Neural cell (in vitro differentiated cells): ENCODE measurements at regions not wholly inside any gene's neighbourhood (a gene's known extent, or its start where the extent isn't known, plus 50 kb on each side); places are given as distances from the start of the nearest gene placed in this dataset.

Experiments
- H2AFZ ChIP-seq: fragments of 200-600, 300-800 bp; sonication (generic), shearing (Covaris generic); 2 replicates; pipeline ENCODE4 v1.6.0; 2014; ENCODE audit warnings: low read depth, mild to moderate bottlenecking, antibody characterized with exemption, low read length, moderate library complexity
- H3F3A ChIP-seq: fragments of 200-600 bp; shearing (Covaris generic); 2 replicates; pipeline ENCODE4 v1.6.1; 2016; ENCODE audit warnings: mild to moderate bottlenecking, moderate library complexity, mixed read lengths, antibody characterized with exemption, low read length; ENCODE audit not compliant: insufficient read depth, poor library complexity, severe bottlenecking
- H3K27ac ChIP-seq: fragments of 200-600, 300-800 bp; sonication (generic), shearing (Covaris generic); 2 replicates; pipeline ENCODE4 v1.5.1; 2014; ENCODE audit warnings: mild to moderate bottlenecking, low read length, moderate library complexity
- H3K27me3 ChIP-seq: fragments of 300-800, 200-600 bp; sonication (generic), shearing (Covaris generic); 2 replicates; pipeline ENCODE4 v1.6.0; 2014; ENCODE audit warnings: mild to moderate bottlenecking, low read depth, low read length, moderate library complexity; ENCODE audit not compliant: insufficient read depth
- H3K36me3 ChIP-seq: fragments of 300-800, 200-600 bp; sonication (generic), shearing (Covaris generic); 2 replicates; pipeline ENCODE4 v1.5.1; 2014; ENCODE audit warnings: mild to moderate bottlenecking, antibody characterized with exemption, low read length, moderate library complexity; ENCODE audit not compliant: insufficient read depth
- H3K4me2 ChIP-seq: fragments of 300-800, 200-600 bp; sonication (generic), shearing (Covaris generic); 2 replicates; pipeline ENCODE4 v1.6.0; 2014; ENCODE audit warnings: mild to moderate bottlenecking, low read length
- H3K4me3 ChIP-seq: fragments of 300-800, 200-600 bp; sonication (generic), shearing (Covaris generic); 2 replicates; pipeline ENCODE4 v1.5.1; 2014; ENCODE audit warnings: mild to moderate bottlenecking, low read length, moderate library complexity
- H3K79me2 ChIP-seq: fragments of 200-600 bp; shearing (Covaris generic); replicated peaks from 2 replicates; pipeline ENCODE4 v1.6.0; 2014; ENCODE audit warnings: mild to moderate bottlenecking, low read length, moderate library complexity; ENCODE audit not compliant: insufficient read depth
- H3K9ac ChIP-seq: fragments of 300-800, 200-600 bp; sonication (generic), shearing (Covaris generic); 2 replicates; pipeline ENCODE4 v1.6.1; 2016; ENCODE audit warnings: mild to moderate bottlenecking, low read length, mixed read lengths
- H3K9me2 ChIP-seq: fragments of 200-600 bp; shearing (Covaris generic); 2 replicates; pipeline ENCODE4 v1.6.1; 2016; ENCODE audit warnings: mild to moderate bottlenecking, low read length, mixed read lengths; ENCODE audit not compliant: insufficient read depth
- H3K9me3 ChIP-seq: fragments of 200-600, 300-800 bp; sonication (generic), shearing (Covaris generic); 2 replicates; pipeline ENCODE4 v1.6.1; 2016; ENCODE audit warnings: mild to moderate bottlenecking, mixed run types, low read length, moderate library complexity, mixed read lengths
- H4K20me1 ChIP-seq: fragments of 200-600 bp; shearing (Covaris generic); 2 replicates; pipeline ENCODE4 v1.6.1; 2016; ENCODE audit warnings: mild to moderate bottlenecking, mixed run types; ENCODE audit not compliant: insufficient read depth
- EP300 ChIP-seq: fragments of 450-650 bp; conservative IDR thresholded peaks from 2 replicates; pipeline ENCODE4 v1.6.1; 2014; ENCODE audit warnings: antibody characterized with exemption, mild to moderate bottlenecking, moderate library complexity; ENCODE audit not compliant: poor library complexity, severe bottlenecking
- EZH2 ChIP-seq: fragments of 200-600, 300-800 bp; shearing (Covaris generic), sonication (generic); IDR thresholded peaks from 2 replicates; pipeline ENCODE4 v1.6.1; 2014; ENCODE audit warnings: antibody characterized with exemption, low read length, borderline replicate concordance, mild to moderate bottlenecking; ENCODE audit not compliant: insufficient read depth, poor library complexity, severe bottlenecking
- MXI1 ChIP-seq: fragments of 450-650 bp; conservative IDR thresholded peaks from 2 replicates; pipeline ENCODE4 v1.6.1; 2014; ENCODE audit warnings: antibody characterized with exemption, mild to moderate bottlenecking; ENCODE audit not compliant: poor library complexity, severe bottlenecking
- POLR2AphosphoS5 ChIP-seq: IDR thresholded peaks from 2 replicates; pipeline ENCODE4 v1.6.1; 2012
- RAD21 ChIP-seq: fragments of 450-650 bp; conservative IDR thresholded peaks from 2 replicates; pipeline ENCODE4 v1.6.1; 2014; ENCODE audit warnings: antibody characterized with exemption, mild to moderate bottlenecking, moderate library complexity
- SMC3 ChIP-seq: fragments of 450-650 bp; conservative IDR thresholded peaks from 2 replicates; pipeline ENCODE4 v1.6.1; 2014; ENCODE audit warnings: antibody characterized with exemption, mild to moderate bottlenecking, moderate library complexity; ENCODE audit not compliant: poor library complexity
- TAF1 ChIP-seq: IDR thresholded peaks from 2 replicates; pipeline ENCODE4 v1.6.1; 2012; ENCODE audit warnings: low read depth
- TF ChIP-seq, protein P1 (sequence below): IDR thresholded peaks from 2 replicates; pipeline ENCODE4 v1.6.1; 2012; ENCODE audit warnings: borderline replicate concordance
- TF ChIP-seq, protein P2 (sequence below): fragments of 450-650 bp; IDR thresholded peaks from 2 replicates; pipeline ENCODE4 v1.5.1; 2014; ENCODE audit warnings: antibody characterized with exemption, mild to moderate bottlenecking, moderate library complexity; ENCODE audit not compliant: poor library complexity, severe bottlenecking

DNA sequence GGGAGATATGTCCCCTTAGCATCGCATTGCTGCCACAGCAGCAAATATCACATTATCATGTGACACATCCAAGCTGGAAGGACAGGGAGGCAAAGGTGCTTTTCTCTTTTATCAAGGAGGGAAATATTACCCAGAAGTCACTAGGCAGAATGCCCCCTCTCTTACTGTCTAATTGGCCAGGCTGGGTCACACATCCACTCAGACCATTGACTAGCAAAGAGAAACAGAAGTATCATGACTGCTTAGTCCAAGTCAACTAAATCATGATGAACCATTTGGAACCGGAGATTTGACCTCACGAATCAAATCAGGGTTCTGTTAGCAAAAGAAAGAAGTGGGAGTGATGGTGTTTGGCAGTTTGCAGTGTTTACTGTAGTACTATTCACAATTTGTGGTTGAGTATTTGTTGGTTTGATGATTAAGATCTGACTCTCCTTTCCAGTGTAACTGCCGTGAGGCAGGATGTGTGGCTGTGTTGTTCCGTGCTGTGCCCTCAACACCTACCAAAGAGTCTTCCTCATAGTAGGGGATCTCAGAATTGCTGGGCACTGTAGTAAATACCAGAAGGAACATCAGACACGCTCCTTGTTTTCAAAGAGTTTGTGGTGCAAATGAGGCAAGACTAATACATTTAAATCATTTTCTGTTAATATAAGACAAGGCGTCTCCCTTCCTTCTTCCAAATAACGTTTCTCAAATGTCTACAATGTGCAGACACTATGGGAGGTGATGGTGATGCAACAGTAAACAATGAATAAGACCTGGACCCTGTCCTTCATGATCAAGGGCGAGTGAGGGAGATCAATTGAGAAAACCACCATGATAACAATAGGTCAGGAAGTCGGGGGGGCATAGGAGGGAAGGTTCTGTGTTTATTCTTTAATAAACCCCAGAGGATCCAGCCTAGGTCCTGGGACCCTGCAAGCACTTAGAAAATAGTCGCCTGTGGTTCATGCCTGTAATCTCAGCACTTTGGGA lies 194.4 kb upstream of the CRY1 start:
- Histone ChIP-seq H2AFZ (no peak overlapping the region), H3K4me3 (no peak overlapping the region), H3K79me2 (no peaks in the 10 kb centered on the region), H3K9me2 (no peaks in the 10 kb centered on the region), H3K36me3 (no peaks in the 10 kb centered on the region), H3F3A (no peaks in the 10 kb centered on the region), H3K9me3 (peaks cover 6% of the 10 kb centered on the region), H3K4me2 (no peak overlapping the region), H4K20me1 (no peaks in the 10 kb centered on the region), H3K27ac (no peak overlapping the region), H3K9ac (no peak overlapping the region), H3K27me3 (no peaks in the 10 kb centered on the region)
- TF ChIP-seq SMC3 (no peak), MXI1 (no peak), EP300 (no peak), TAF1 (no peak), EZH2 (no peak), POLR2AphosphoS5 (no peak)
- TF ChIP-seq, protein P1, sequence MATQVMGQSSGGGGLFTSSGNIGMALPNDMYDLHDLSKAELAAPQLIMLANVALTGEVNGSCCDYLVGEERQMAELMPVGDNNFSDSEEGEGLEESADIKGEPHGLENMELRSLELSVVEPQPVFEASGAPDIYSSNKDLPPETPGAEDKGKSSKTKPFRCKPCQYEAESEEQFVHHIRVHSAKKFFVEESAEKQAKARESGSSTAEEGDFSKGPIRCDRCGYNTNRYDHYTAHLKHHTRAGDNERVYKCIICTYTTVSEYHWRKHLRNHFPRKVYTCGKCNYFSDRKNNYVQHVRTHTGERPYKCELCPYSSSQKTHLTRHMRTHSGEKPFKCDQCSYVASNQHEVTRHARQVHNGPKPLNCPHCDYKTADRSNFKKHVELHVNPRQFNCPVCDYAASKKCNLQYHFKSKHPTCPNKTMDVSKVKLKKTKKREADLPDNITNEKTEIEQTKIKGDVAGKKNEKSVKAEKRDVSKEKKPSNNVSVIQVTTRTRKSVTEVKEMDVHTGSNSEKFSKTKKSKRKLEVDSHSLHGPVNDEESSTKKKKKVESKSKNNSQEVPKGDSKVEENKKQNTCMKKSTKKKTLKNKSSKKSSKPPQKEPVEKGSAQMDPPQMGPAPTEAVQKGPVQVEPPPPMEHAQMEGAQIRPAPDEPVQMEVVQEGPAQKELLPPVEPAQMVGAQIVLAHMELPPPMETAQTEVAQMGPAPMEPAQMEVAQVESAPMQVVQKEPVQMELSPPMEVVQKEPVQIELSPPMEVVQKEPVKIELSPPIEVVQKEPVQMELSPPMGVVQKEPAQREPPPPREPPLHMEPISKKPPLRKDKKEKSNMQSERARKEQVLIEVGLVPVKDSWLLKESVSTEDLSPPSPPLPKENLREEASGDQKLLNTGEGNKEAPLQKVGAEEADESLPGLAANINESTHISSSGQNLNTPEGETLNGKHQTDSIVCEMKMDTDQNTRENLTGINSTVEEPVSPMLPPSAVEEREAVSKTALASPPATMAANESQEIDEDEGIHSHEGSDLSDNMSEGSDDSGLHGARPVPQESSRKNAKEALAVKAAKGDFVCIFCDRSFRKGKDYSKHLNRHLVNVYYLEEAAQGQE: no peak
- TF ChIP-seq, protein P2, sequence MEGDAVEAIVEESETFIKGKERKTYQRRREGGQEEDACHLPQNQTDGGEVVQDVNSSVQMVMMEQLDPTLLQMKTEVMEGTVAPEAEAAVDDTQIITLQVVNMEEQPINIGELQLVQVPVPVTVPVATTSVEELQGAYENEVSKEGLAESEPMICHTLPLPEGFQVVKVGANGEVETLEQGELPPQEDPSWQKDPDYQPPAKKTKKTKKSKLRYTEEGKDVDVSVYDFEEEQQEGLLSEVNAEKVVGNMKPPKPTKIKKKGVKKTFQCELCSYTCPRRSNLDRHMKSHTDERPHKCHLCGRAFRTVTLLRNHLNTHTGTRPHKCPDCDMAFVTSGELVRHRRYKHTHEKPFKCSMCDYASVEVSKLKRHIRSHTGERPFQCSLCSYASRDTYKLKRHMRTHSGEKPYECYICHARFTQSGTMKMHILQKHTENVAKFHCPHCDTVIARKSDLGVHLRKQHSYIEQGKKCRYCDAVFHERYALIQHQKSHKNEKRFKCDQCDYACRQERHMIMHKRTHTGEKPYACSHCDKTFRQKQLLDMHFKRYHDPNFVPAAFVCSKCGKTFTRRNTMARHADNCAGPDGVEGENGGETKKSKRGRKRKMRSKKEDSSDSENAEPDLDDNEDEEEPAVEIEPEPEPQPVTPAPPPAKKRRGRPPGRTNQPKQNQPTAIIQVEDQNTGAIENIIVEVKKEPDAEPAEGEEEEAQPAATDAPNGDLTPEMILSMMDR: no peak

DNA sequence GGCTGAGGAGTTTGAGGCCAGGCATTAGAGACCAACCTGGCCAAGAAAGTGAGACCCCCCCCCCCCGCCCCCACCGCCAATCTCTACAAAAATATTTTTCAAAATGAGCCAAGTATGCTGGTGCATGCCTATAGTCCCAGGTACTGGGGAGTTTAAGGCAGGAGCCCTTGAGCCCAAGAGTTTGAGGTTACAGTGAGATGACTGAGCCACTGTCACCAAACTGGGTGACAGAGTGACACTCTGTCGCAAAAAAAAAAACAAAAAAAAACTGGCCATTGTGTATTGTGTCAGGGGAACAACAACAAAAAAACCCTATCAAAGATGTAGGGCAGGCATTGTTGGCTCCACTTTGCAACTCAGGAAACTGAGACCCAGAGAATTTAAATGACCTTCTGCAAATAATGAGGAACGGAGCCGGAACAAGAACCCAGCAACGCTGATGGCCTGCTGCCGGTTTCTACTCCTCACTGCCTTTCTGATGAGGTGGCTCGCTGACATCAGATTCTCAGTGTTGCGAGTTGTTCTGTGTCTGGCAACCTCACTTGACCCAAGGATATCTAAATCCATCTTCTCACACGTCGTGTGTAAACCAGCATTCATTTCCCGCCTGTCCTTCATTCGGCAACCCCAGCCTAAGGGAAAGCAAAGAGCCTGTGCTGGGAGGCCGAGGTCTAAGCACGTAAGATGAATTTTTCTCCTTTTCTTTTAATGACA lies 195.2 kb upstream of the CRY1 start:
- no peak overlapping the region for H3K9ac ChIP-seq
- H2AFZ ChIP-seq: no peak overlapping the region
- no peaks in the 10 kb centered on the region for H3K27me3 ChIP-seq
- H3K9me3 ChIP-seq: peaks cover 6% of the 10 kb centered on the region
- no peaks in the 10 kb centered on the region for H4K20me1 ChIP-seq
- no peak overlapping the region for H3K4me3 ChIP-seq
- no peaks in the 10 kb centered on the region for H3K36me3 ChIP-seq
- no peak overlapping the region for H3K27ac ChIP-seq
- TF ChIP-seq TAF1 (no peak), MXI1 (no peak), SMC3 (no peak), POLR2AphosphoS5 (no peak), EZH2 (no peak), RAD21 (no peak), EP300 (no peak)
- TF ChIP-seq, protein P1: no peak
- TF ChIP-seq, protein P2: no peak
- H3F3A ChIP-seq: no peaks in the 10 kb centered on the region
- H3K9me2 ChIP-seq: no peaks in the 10 kb centered on the region
- no peak overlapping the region for H3K4me2 ChIP-seq
- no peaks in the 10 kb centered on the region for H3K79me2 ChIP-seq
